H1 (cell line): ENCODE measurements at regions not wholly inside any gene's neighbourhood (a gene's known extent, or its start where the extent isn't known, plus 50 kb on each side); places are given as distances from the start of the nearest gene placed in this dataset.
A peak's percentile ranks its signal among the peaks of the same experiment; 100 is the strongest.

Experiments used
- CTCF ChIA-PET: fragments of 300-600 bp; sonication (Branson Sonifier 250); formaldehyde crosslinking; loops from one replicate; lab custom pipeline; 2021; ENCODE audit not compliant: partially characterized antibody; lab: Charles Lee
- POLR2A ChIA-PET: fragments of 300-600 bp; sonication (Branson Sonifier 250); formaldehyde crosslinking; loops from one replicate; lab custom pipeline; 2021; ENCODE audit warnings: inconsistent platforms; ENCODE audit not compliant: partially characterized antibody; lab: Charles Lee
- DNase-seq, 2 experiments: peaks; one replicate each; pipeline versions ENCODE4 v3.0.0 to v3.0.0-alpha.2; 2010 to 2022; ENCODE audit warnings: low spot score in 2 of 2, low read depth in 1 of 2, mixed read lengths in 1 of 2
- FAIRE-seq: peaks from 2 replicates; lab custom pipeline; 2011; peaks lifted over from hg19 to GRCh38; lab: Jason Lieb, UNC
- H2AFZ ChIP-seq: 2 replicates; pipeline ENCODE4 v1.8.1; 2012; ENCODE audit warnings: low read length, inconsistent platforms
- H2AK5ac ChIP-seq: 2 replicates; pipeline ENCODE4 v1.6.1; 2013; ENCODE audit warnings: low read depth, low read length
- H2BK120ac ChIP-seq: replicated peaks from 2 replicates; pipeline ENCODE3; 2013; ENCODE audit warnings: low read depth, low read length, inconsistent platforms
- H2BK12ac ChIP-seq: 2 replicates; pipeline ENCODE4 v1.6.1; 2013; ENCODE audit warnings: low read depth, low read length
- H2BK15ac ChIP-seq: 2 replicates; pipeline ENCODE4 v1.6.1; 2013; ENCODE audit warnings: low read length
- H2BK20ac ChIP-seq: 2 replicates; pipeline ENCODE4 v1.6.1; 2013; ENCODE audit warnings: low read length
- H2BK5ac ChIP-seq: 2 replicates; pipeline ENCODE4 v1.6.1; 2013; ENCODE audit warnings: low read depth, low read length
- H3K14ac ChIP-seq: 2 replicates; pipeline ENCODE4 v1.6.1; 2013; ENCODE audit warnings: inconsistent platforms; ENCODE audit not compliant: insufficient read length
- H3K18ac ChIP-seq: 2 replicates; pipeline ENCODE4 v1.6.1; 2013; ENCODE audit warnings: low read length; ENCODE audit errors: extremely low read depth
- H3K23ac ChIP-seq: 2 replicates; pipeline ENCODE4 v1.6.1; 2013; ENCODE audit warnings: inconsistent platforms; ENCODE audit not compliant: insufficient read length
- H3K23me2 ChIP-seq: 2 replicates; pipeline ENCODE4 v1.6.1; 2013; ENCODE audit warnings: low read depth, low read length
- H3K27ac ChIP-seq: 2 replicates; pipeline ENCODE4 v1.6.1; 2011; ENCODE audit warnings: low read depth, low read length, inconsistent platforms
- H3K27me3 ChIP-seq, 4 experiments: replicated peaks in 1 of 4; 1 replicate in 1 of 4; 2 replicates in 3 of 4; pipeline versions ENCODE4 v1.6.1 to v1.8.1; 2011 to 2013; ENCODE audit warnings: low read length in 3 of 4, mild to moderate bottlenecking in 3 of 4, inconsistent platforms in 2 of 4, mixed read lengths in 2 of 4, moderate library complexity in 1 of 4; ENCODE audit not compliant: control insufficient read depth in 3 of 4, insufficient read depth in 3 of 4; ENCODE audit errors: extremely low read depth in 1 of 4
- H3K36me3 ChIP-seq, 4 experiments: 2 replicates each; pipeline versions ENCODE4 v1.6.1 to v1.8.1; 2011 to 2013; ENCODE audit warnings: mild to moderate bottlenecking in 4 of 4, low read length in 3 of 4, moderate library complexity in 2 of 4, control low read depth in 1 of 4, inconsistent platforms in 1 of 4; ENCODE audit not compliant: insufficient read depth in 4 of 4, control insufficient read depth in 2 of 4
- H3K4ac ChIP-seq: replicated peaks from 2 replicates; pipeline ENCODE3; 2013; ENCODE audit warnings: low read length, low read depth, mixed read lengths, inconsistent platforms; ENCODE audit not compliant: insufficient read length
- H3K4me1 ChIP-seq, 4 experiments: replicated peaks in 1 of 4; 1 replicate in 1 of 4; 2 replicates in 3 of 4; pipeline versions ENCODE4 v1.6.1 to v1.8.1; 2011 to 2013; ENCODE audit warnings: low read length in 3 of 4, inconsistent platforms in 2 of 4, mixed read lengths in 1 of 4; ENCODE audit not compliant: insufficient read depth in 4 of 4, control insufficient read depth in 3 of 4
- H3K4me2 ChIP-seq, 2 experiments: 2 replicates each; pipeline versions ENCODE4 v1.6.1 to v1.8.1; 2011 to 2013; ENCODE audit warnings: low read depth in 2 of 2, low read length in 2 of 2, control low read depth in 1 of 2, inconsistent platforms in 1 of 2, mild to moderate bottlenecking in 1 of 2; ENCODE audit not compliant: insufficient read depth in 1 of 2
- H3K4me3 ChIP-seq, 4 experiments: fragments of 200-600, 300-600 bp in 1 of 4; sonication (generic), shearing (Covaris generic), sonication (Bioruptor Twin) in 1 of 4; 2 replicates each; pipeline versions ENCODE4 v1.5.1 to v1.8.1; 2011 to 2016; ENCODE audit warnings: low read length in 4 of 4, low read depth in 3 of 4, control low read depth in 2 of 4, inconsistent platforms in 2 of 4, mild to moderate bottlenecking in 2 of 4, mixed read lengths in 1 of 4, moderate library complexity in 1 of 4; ENCODE audit not compliant: insufficient read depth in 2 of 4; ENCODE audit errors: extremely low read depth in 1 of 4
- H3K56ac ChIP-seq: replicated peaks from 2 replicates; pipeline ENCODE3; 2013; ENCODE audit warnings: low read depth, mild to moderate bottlenecking, mixed read lengths, low read length, inconsistent platforms; ENCODE audit not compliant: insufficient read length
- H3K79me1 ChIP-seq: 2 replicates; pipeline ENCODE4 v1.6.1; 2013; ENCODE audit warnings: low read depth, low read length, control low read depth
- H3K79me2 ChIP-seq, 2 experiments: 2 replicates each; pipeline versions ENCODE4 v1.6.1 to v1.8.1; 2012 to 2013; ENCODE audit warnings: low read length in 2 of 2, mild to moderate bottlenecking in 2 of 2, inconsistent platforms in 1 of 2; ENCODE audit not compliant: insufficient read depth in 2 of 2, control insufficient read depth in 1 of 2
- H3K9ac ChIP-seq, 4 experiments: replicated peaks in 1 of 4; 1 replicate in 1 of 4; 2 replicates in 3 of 4; pipeline versions ENCODE4 v1.6.1 to v1.8.1; 2011 to 2013; ENCODE audit warnings: low read depth in 3 of 4, low read length in 3 of 4, control low read depth in 2 of 4, mild to moderate bottlenecking in 2 of 4, moderate library complexity in 2 of 4, inconsistent platforms in 1 of 4; ENCODE audit errors: extremely low read depth in 1 of 4
- H3K9me3 ChIP-seq, 2 experiments: 2 replicates each; pipeline versions ENCODE4 v1.6.1 to v1.8.1; 2012 to 2013; ENCODE audit warnings: mild to moderate bottlenecking in 2 of 2, moderate library complexity in 2 of 2, control low read depth in 1 of 2, inconsistent platforms in 1 of 2, low read depth in 1 of 2, low read length in 1 of 2, mixed read lengths in 1 of 2; ENCODE audit not compliant: insufficient read depth in 2 of 2
- H4K20me1 ChIP-seq, 2 experiments: replicated peaks in 1 of 2; 2 replicates each; pipeline versions ENCODE3 to v1.8.1; 2011 to 2013; ENCODE audit warnings: inconsistent platforms in 2 of 2, low read length in 2 of 2, mild to moderate bottlenecking in 1 of 2; ENCODE audit not compliant: insufficient read depth in 2 of 2, control insufficient read depth in 1 of 2
- H4K5ac ChIP-seq: 2 replicates; pipeline ENCODE4 v1.6.1; 2013; ENCODE audit warnings: low read length, low read depth, mixed read lengths, inconsistent platforms; ENCODE audit not compliant: insufficient read length
- H4K8ac ChIP-seq: 2 replicates; pipeline ENCODE4 v1.8.0; 2013; ENCODE audit warnings: mild to moderate bottlenecking, moderate library complexity, low read length, inconsistent platforms; ENCODE audit not compliant: insufficient read depth; ENCODE audit errors: extremely low read depth
- H4K91ac ChIP-seq: replicated peaks from 2 replicates; pipeline ENCODE3; 2013; ENCODE audit warnings: low read length, mixed read lengths, inconsistent platforms; ENCODE audit not compliant: insufficient read length
- BRCA1 ChIP-seq: IDR thresholded peaks from 2 replicates; pipeline ENCODE4 v1.6.1; 2012; ENCODE audit warnings: low read depth, low read length, improper control_type of control experiment
- CHD1 ChIP-seq: IDR thresholded peaks from 2 replicates; pipeline ENCODE4 v1.6.1; 2012; ENCODE audit warnings: low read depth, low read length, improper control_type of control experiment
- CHD2 ChIP-seq: IDR thresholded peaks from 2 replicates; pipeline ENCODE4 v1.6.1; 2012; ENCODE audit warnings: low read length, improper control_type of control experiment
- CTBP2 ChIP-seq: IDR thresholded peaks from 2 replicates; pipeline ENCODE4 v1.7.0; 2011; ENCODE audit warnings: borderline replicate concordance, mild to moderate bottlenecking, moderate library complexity, mixed read lengths, low read length; ENCODE audit not compliant: insufficient read depth, insufficient read length
- E2F6 ChIP-seq: IDR thresholded peaks from 2 replicates; pipeline ENCODE4 v1.6.1; 2012; ENCODE audit warnings: inconsistent platforms
- GABPA ChIP-seq: IDR thresholded peaks from 2 replicates; pipeline ENCODE4 v1.6.1; 2011; ENCODE audit warnings: mild to moderate bottlenecking, low read length, moderate library complexity, borderline replicate concordance; ENCODE audit not compliant: insufficient read depth
- HDAC6 ChIP-seq: IDR thresholded peaks from one replicate; pipeline ENCODE4 v1.7.1; 2012; ENCODE audit warnings: low read depth, mild to moderate bottlenecking, inconsistent platforms, low read length, moderate library complexity
- JUN ChIP-seq: IDR thresholded peaks from 2 replicates; pipeline ENCODE4 v1.6.1; 2011; ENCODE audit warnings: low read depth, mild to moderate bottlenecking, improper control_type of control experiment, low read length
- NANOG ChIP-seq: IDR thresholded peaks from 2 replicates; pipeline ENCODE4 v1.6.1; 2011; ENCODE audit warnings: low read length, low read depth, mild to moderate bottlenecking, inconsistent platforms; ENCODE audit not compliant: insufficient read depth, poor library complexity, severe bottlenecking
- RNF2 ChIP-seq: fragments of 200-900, 300-1000 bp; sonication (generic); IDR thresholded peaks from 2 replicates; pipeline ENCODE4 v1.7.1; 2016; ENCODE audit warnings: borderline replicate concordance, low read depth, mild to moderate bottlenecking, antibody characterized with exemption, low read length; ENCODE audit not compliant: poor library complexity, severe bottlenecking; ENCODE audit errors: missing control alignments
- SIN3A ChIP-seq, 2 experiments: IDR thresholded peaks in 1 of 2; conservative IDR thresholded peaks in 1 of 2; 2 replicates each; pipeline ENCODE4 v1.6.1; 2011 to 2012; ENCODE audit warnings: low read length in 2 of 2, improper control_type of control experiment in 1 of 2, low read depth in 1 of 2, mild to moderate bottlenecking in 1 of 2
- TAF7 ChIP-seq: optimal IDR thresholded peaks from 2 replicates; pipeline ENCODE3; 2011; ENCODE audit warnings: low read depth, mild to moderate bottlenecking, inconsistent platforms, low read length, moderate library complexity, borderline replicate concordance
- WGBS, 2 experiments: shearing (Covaris generic) in 1 of 2; methylation state at CpG; one replicate each; pipeline versions ENCODE4 v1.1.6 to v1.1.7; 2013 to 2015; ENCODE audit warnings: low lambda C conversion rate in 2 of 2, mixed read lengths in 2 of 2, inconsistent platforms in 1 of 2, low coverage in 1 of 2, missing lambda C conversion rate in 1 of 2; ENCODE audit not compliant: insufficient replicate concordance in 2 of 2, insufficient coverage in 1 of 2, insufficient read length in 1 of 2; ENCODE audit errors: extremely low coverage in 1 of 2, missing lambda C conversion rate in 1 of 2; 5-methylcytosine and 5-hydroxymethylcytosine counted together

GRCh38 chr3:83216919-83217594, 1455.6 kb upstream of the GBE1 start:
- H3K56ac ChIP-seq: no peak overlapping the region
- H4K20me1 ChIP-seq: no peaks in the 10 kb centered on the region
- no peaks in the 10 kb centered on the region for H3K4me1 ChIP-seq
- H2BK5ac ChIP-seq: no peak overlapping the region
- no peak for FAIRE-seq
- H3K36me3 ChIP-seq: no peaks in the 10 kb centered on the region
- no peak overlapping the region for H3K18ac ChIP-seq
- POLR2A ChIA-PET: no interaction called here
- H2BK12ac ChIP-seq: no peak overlapping the region
- no peak overlapping the region for H2AK5ac ChIP-seq
- no peak overlapping the region for H4K91ac ChIP-seq
- no peak overlapping the region for H2BK120ac ChIP-seq
- H3K14ac ChIP-seq: no peak overlapping the region
- CTCF ChIA-PET: no interaction called here
- H3K23me2 ChIP-seq: no peaks in the 10 kb centered on the region
- H3K23ac ChIP-seq: no peak overlapping the region
- no peak for DNase-seq
- no peak overlapping the region for H3K4me3 ChIP-seq
- H2BK15ac ChIP-seq: no peak overlapping the region
- H2BK20ac ChIP-seq: no peak overlapping the region
- H4K5ac ChIP-seq: no peak overlapping the region
- H3K79me2 ChIP-seq: no peaks in the 10 kb centered on the region
- H3K27me3 ChIP-seq: no peaks in the 10 kb centered on the region
- peak overlapping the region; percentile 79; the same call in 1 of the 2 replicates for H4K8ac ChIP-seq
- H3K9me3 ChIP-seq: no peaks in the 10 kb centered on the region
- no peak overlapping the region for H3K9ac ChIP-seq
- no peak overlapping the region for H2AFZ ChIP-seq
- H3K79me1 ChIP-seq: no peaks in the 10 kb centered on the region
- H3K4ac ChIP-seq: no peak overlapping the region
- 93% methylated on average over 24 of the region's 24 CpGs; no CpG with 5 or more reads in 1 of the 2 experiments for WGBS, 2 experiments
- H3K27ac ChIP-seq: no peak overlapping the region
- no peak overlapping the region for H3K4me2 ChIP-seq
- no peak for TF ChIP-seq GABPA
- no peak for TF ChIP-seq E2F6
- TF ChIP-seq TAF7: no peak
- TF ChIP-seq SIN3A (conservative IDR thresholded peaks at IDR 0.05 in 1 of 2, IDR thresholded peaks at IDR 0.05 in 1 of 2; ENCODE audit: low read depth in 1 of 2, low read length in 2 of 2): no peak
- no peak for TF ChIP-seq RNF2
- TF ChIP-seq JUN: no peak
- TF ChIP-seq BRCA1: no peak
- no peak for TF ChIP-seq CHD1
- TF ChIP-seq HDAC6: no peak
- TF ChIP-seq CTBP2: no peak
- no peak for TF ChIP-seq CHD2
- TF ChIP-seq NANOG: no peak
